ENCODE measurements at regions not wholly inside any gene's neighbourhood (a gene's known extent, or its start where the extent isn't known, plus 50 kb on each side); places are given as distances from the start of the nearest gene placed in this dataset.
"Not testable (repeated sequence)": the region's sequence is repeated elsewhere in the genome, so short reads cannot be mapped to it uniquely, and the experiment has no call there.

DNA sequence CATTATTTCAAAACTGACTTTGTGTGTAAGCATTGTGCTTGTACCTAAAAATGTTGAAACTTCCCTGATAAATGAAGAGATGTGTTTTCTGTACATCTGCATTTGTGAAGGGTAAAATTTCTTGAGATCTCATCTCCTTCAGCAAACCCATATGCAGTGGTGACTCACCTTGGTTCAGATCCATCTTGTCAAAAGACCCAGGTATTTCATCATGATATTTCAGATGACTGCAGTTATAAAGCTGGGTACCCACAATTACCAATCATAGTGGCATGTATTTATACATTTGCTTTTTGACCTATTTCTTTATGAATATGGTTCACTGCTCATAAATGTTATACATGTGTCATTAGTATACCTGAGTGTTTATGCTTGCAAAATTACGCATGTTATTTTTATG is 1213.6 kb downstream of the GALC start:
- no peak for TF ChIP-seq CTCF (IDR thresholded peaks at IDR 0.05; ENCODE audit: control insufficient read depth, extremely low read depth, insufficient read depth)
- no peak for DNase-seq (ENCODE audit: low read depth)
- no peak overlapping the region for H3K4me3 ChIP-seq (ENCODE audit: low read depth, low read length)

GRCh38 chr14:86777963-86778602 is 1214.9 kb downstream of the GALC start:
- no peak for TF ChIP-seq CTCF (IDR thresholded peaks at IDR 0.05; ENCODE audit: control insufficient read depth, extremely low read depth, insufficient read depth)
- no peak overlapping the region for H3K4me3 ChIP-seq (ENCODE audit: low read depth, low read length)
- peak; percentile 8 for DNase-seq (ENCODE audit: low read depth)

DNA sequence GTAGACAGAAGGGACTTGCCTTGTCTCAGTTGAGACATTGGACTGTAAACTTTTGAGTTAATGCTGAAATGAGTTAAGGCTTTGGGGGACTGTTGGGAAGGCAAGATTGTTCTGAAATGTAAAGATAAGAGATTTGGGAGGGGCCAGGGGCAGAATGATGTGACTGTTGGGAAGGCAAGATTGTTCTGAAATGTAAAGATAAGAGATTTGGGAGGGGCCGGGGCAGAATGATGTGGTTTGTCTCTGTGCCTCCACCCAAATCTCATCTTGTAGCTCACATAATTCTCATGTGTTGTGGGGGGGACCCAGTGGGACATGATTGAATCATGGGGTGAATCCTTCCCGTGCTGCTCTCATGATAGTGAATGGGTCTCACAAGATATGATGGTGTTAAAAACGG is 1217.1 kb downstream of the GALC start:
- not testable (repeated sequence) for DNase-seq (ENCODE audit: low read depth); H3K4me3 ChIP-seq (ENCODE audit: low read depth, low read length)

- H3K4me3 ChIP-seq (ENCODE audit: low read depth, low read length), result no peak overlapping the region
- no peak for TF ChIP-seq CTCF (IDR thresholded peaks at IDR 0.05; ENCODE audit: control insufficient read depth, extremely low read depth, insufficient read depth)
- no peak for DNase-seq (ENCODE audit: low read depth)
Measured at GRCh38 chr14:86774916-86775315, 1218.1 kb downstream of the GALC start.

GRCh38 chr14:86772075-86772474 is 1220.9 kb downstream of the GALC start:
- no peak for DNase-seq (ENCODE audit: low read depth)
- no peak overlapping the region for H3K4me3 ChIP-seq (ENCODE audit: low read depth, low read length)
- no peak for TF ChIP-seq CTCF (IDR thresholded peaks at IDR 0.05; ENCODE audit: control insufficient read depth, extremely low read depth, insufficient read depth)

DNA sequence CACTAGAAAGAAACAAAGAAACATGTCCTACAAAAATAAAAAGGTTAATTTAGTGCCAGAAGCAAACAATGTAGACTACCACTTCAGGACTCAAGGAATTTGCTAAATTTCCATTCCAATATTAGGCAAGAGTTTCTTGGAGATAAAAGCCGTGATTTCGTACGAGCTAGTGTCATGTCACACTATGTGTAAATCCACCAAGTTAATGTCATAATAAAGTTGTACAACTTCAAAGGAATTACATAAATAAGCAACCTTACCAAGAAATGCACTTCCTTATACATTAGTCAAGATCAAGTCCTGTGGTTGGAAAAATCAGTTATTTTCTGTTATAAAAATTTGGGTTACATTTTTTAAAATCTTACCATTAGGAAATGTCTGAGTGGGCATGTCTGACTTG is 1222.8 kb downstream of the GALC start:
- DNase-seq (ENCODE audit: low read depth), result no peak
- no peak for TF ChIP-seq CTCF (IDR thresholded peaks at IDR 0.05; ENCODE audit: control insufficient read depth, extremely low read depth, insufficient read depth)

GRCh38 chr14:86766469-86766868 is 1226.5 kb downstream of the GALC start:
- H3K4me3 ChIP-seq (ENCODE audit: low read depth, low read length), result no peak overlapping the region
- TF ChIP-seq CTCF (IDR thresholded peaks at IDR 0.05; ENCODE audit: control insufficient read depth, extremely low read depth, insufficient read depth), result no peak
- no peak for DNase-seq (ENCODE audit: low read depth)

More for the DNA sequence above, 1222.8 kb downstream of the GALC start:
- no peak overlapping the region for H3K4me3 ChIP-seq (ENCODE audit: low read depth, low read length)
